Gastroesophageal sphincter (tissue), 3 donors: ENCODE measurements at regions not wholly inside any gene's neighbourhood (a gene's known extent, or its start where the extent isn't known, plus 50 kb on each side); places are given as distances from the start of the nearest gene placed in this dataset.

ENCODE experiments used
- CTCF ChIP-seq, 4 experiments: fragments of 200-600 bp in 2 of 4; fragments of 450-650 bp in 2 of 4; sonication (generic) in 1 of 4; IDR thresholded peaks; one replicate each; pipeline ENCODE4 v1.5.1; 2017 to 2019; ENCODE audit warnings: antibody characterized with exemption in 4 of 4, mild to moderate bottlenecking in 2 of 4, moderate library complexity in 2 of 4
- POLR2A ChIP-seq, 2 donors: fragments of 450-650 bp; IDR thresholded peaks; one replicate each; pipeline ENCODE4 v1.6.1; 2017; ENCODE audit warnings: antibody characterized with exemption in 2 of 2, mild to moderate bottlenecking in 2 of 2, moderate library complexity in 1 of 2
- POLR2AphosphoS5 ChIP-seq: sonication (generic); formaldehyde crosslinking; IDR thresholded peaks from one replicate; pipeline ENCODE4 v1.6.1; 2017; ENCODE audit warnings: antibody characterized with exemption

DNA sequence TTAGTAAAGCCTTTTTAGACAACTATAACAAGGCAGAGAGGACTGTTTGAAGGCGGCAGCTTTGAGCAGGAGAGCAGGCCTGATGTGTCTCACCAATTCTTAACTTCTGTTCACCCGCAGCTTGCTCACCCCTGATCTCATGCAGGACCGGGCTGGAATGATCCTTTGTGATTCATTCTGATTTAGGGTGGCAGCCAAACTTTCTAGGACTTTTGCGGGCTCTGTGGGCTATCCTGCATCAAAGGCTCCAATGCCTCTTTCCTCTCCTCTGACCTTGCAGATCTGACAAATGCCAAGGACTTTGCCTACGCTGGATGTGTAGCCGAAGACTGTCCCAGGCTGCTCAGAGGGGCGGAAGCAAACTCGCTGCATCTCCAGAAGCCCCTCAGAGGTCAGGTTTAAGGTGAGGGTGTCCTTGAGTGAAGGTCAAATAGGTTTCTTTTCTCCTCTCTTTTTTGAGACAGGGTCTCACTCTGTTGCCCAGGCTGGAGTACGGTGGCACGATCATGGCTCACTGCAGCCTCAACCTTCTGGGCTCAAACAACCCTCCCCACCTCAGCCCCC lies 72.3 kb downstream of the VEGFA start:
- no peak for TF ChIP-seq POLR2A (IDR thresholded peaks at IDR 0.05)
- no peak for TF ChIP-seq CTCF (IDR thresholded peaks at IDR 0.05)
- TF ChIP-seq POLR2AphosphoS5, result no peak
